ENCODE measurements at regions not wholly inside any gene's neighbourhood (a gene's known extent, or its start where the extent isn't known, plus 50 kb on each side); places are given as distances from the start of the nearest gene placed in this dataset.
"Not testable (repeated sequence)": the region's sequence is repeated elsewhere in the genome, so short reads cannot be mapped to it uniquely, and the experiment has no call there.

DNA sequence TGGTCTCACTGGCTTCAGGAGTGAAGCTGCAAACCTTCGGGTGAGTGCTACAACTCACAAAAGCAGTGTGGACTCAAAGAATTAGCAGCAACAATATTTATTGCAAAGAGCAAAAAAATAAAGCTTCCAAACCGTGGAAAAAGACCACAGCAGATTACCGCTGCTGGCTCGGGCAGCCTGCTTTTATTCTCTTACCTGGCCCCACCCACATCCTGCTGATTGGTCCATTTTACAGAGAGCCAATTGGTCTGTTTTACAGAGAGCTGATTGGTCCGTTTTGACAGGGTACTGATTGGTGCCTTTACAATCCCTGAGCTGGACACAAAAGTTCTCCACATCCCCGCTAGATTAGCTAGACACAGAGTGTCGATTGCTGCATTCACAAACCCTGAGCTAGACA lies 51.5 kb upstream of the CDYL start:
- TF ChIP-seq CTCF, POLR2A (IDR thresholded peaks at IDR 0.05): not testable (repeated sequence)

Data from adrenal gland (tissue), 5 donors.